IPS-20b (cell line): ENCODE measurements at regions not wholly inside any gene's neighbourhood (a gene's known extent, or its start where the extent isn't known, plus 50 kb on each side); places are given as distances from the start of the nearest gene placed in this dataset.

Source experiments
- H3K27ac ChIP-seq: one replicate; pipeline ENCODE4 v1.5.1; 2013; ENCODE audit warnings: low read length
- H3K27me3 ChIP-seq: 2 replicates; pipeline ENCODE4 v1.6.1; 2013; ENCODE audit warnings: mild to moderate bottlenecking, low read length, inconsistent platforms; ENCODE audit not compliant: insufficient read depth
- H3K36me3 ChIP-seq: 2 replicates; pipeline ENCODE4 v1.6.1; 2013; ENCODE audit warnings: low read depth, mild to moderate bottlenecking, inconsistent platforms, low read length, moderate library complexity; ENCODE audit not compliant: insufficient read depth
- H3K4me1 ChIP-seq: 2 replicates; pipeline ENCODE4 v1.6.1; 2013; ENCODE audit warnings: mild to moderate bottlenecking, control low read depth, inconsistent platforms, low read length, moderate library complexity; ENCODE audit not compliant: insufficient read depth
- H3K4me3 ChIP-seq: 2 replicates; pipeline ENCODE4 v1.5.1; 2013; ENCODE audit warnings: mild to moderate bottlenecking, low read length, inconsistent platforms
- H3K9ac ChIP-seq: 2 replicates; pipeline ENCODE4 v1.6.1; 2013; ENCODE audit warnings: low read depth, mild to moderate bottlenecking, inconsistent platforms, low read length, moderate library complexity
- H3K9me3 ChIP-seq: 2 replicates; pipeline ENCODE4 v1.6.1; 2013; ENCODE audit warnings: mild to moderate bottlenecking, low read depth, low read length, inconsistent platforms; ENCODE audit not compliant: insufficient read depth

DNA sequence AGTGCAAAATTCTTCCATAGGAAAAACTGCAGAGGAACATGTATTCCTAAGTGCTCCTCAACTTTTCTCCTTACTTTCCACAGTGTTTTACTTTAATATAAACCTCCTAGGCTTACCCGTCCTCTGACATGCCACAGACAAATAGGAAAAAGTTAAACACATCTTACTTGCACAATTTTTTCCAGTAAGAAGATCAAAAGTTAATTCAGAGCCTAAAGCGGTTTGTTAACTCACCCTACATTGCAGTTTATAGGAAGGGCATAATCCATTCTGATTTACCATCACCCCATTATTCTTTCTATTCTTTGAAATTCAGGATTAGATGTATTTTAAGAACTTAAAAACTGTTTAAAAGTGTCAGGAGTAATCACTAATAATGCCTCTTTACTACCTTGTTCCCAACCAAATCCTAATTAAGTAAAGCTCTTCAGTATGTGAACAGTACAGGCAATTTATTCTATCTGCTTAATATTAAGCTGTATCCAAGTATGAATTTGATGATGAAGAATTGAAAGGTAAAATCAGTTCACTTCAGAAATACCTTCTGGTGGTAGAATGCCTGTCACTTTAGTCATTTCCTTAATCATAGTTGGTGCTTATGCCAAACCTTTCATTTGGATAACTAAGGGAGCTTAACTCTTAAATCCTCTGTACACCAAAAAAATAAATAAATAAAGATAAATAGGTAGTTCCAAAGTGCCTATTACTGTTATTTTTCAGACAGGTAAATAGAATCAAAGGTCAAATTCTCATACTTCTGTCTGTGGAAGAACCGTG is 292.0 kb downstream of the ALDH8A1 start:
- no peaks in the 10 kb centered on the region for H3K36me3 ChIP-seq
- no peak overlapping the region for H3K4me3 ChIP-seq
- H3K9ac ChIP-seq: no peak overlapping the region
- H3K4me1 ChIP-seq: 0 out of 2 replicates have a peak, but pooled peaks cover 2% of the 10 kb centered on the region
- no peaks in the 10 kb centered on the region for H3K27me3 ChIP-seq
- no peak overlapping the region for H3K27ac ChIP-seq
- H3K9me3 ChIP-seq: no peaks in the 10 kb centered on the region

DNA sequence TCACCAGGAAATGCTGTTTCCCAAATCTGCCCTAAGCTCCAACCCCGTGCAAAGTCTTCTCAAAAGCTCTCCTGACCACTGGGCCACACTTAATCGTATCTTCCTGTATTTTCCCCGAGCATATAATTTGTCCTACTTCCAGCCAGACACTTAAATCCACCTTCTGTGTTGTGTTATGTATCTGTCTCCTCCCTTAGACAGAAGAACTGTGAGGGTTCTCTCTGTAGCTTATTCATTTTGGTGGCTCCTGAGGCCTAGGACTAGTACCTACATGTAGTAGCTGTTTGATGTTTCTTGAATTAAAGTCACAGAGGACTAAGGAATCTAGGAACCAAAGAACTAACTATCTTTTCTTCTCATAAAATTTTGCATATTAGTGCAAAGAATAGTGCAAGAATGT is 292.6 kb downstream of the ALDH8A1 start:
- Histone ChIP-seq H3K9ac (no peak overlapping the region), H3K4me1 (0 out of 2 replicates have a peak, but pooled peaks cover 2% of the 10 kb centered on the region), H3K36me3 (no peaks in the 10 kb centered on the region), H3K4me3 (no peak overlapping the region), H3K9me3 (no peaks in the 10 kb centered on the region), H3K27me3 (no peaks in the 10 kb centered on the region), H3K27ac (no peak overlapping the region)

GRCh38 chr6:134654751-134655150 is 295.1 kb downstream of the ALDH8A1 start:
- no peaks in the 10 kb centered on the region for H3K27me3 ChIP-seq
- H3K4me3 ChIP-seq: no peak overlapping the region
- H3K27ac ChIP-seq: no peak overlapping the region
- H3K9ac ChIP-seq: no peak overlapping the region
- 0 out of 2 replicates have a peak, but pooled peaks cover 2% of the 10 kb centered on the region for H3K4me1 ChIP-seq
- no peaks in the 10 kb centered on the region for H3K9me3 ChIP-seq
- no peaks in the 10 kb centered on the region for H3K36me3 ChIP-seq

GRCh38 chr6:134651519-134651918 is 298.4 kb downstream of the ALDH8A1 start:
- no peaks in the 10 kb centered on the region for H3K36me3 ChIP-seq
- no peak overlapping the region for H3K4me3 ChIP-seq
- H3K27me3 ChIP-seq: no peaks in the 10 kb centered on the region
- H3K9ac ChIP-seq: no peak overlapping the region
- H3K9me3 ChIP-seq: no peaks in the 10 kb centered on the region
- H3K27ac ChIP-seq: no peak overlapping the region
- no peaks in the 10 kb centered on the region for H3K4me1 ChIP-seq

GRCh38 chr6:134647861-134648260 is 302.0 kb downstream of the ALDH8A1 start:
- no peak overlapping the region for H3K4me3 ChIP-seq
- no peaks in the 10 kb centered on the region for H3K36me3 ChIP-seq
- H3K27ac ChIP-seq: no peak overlapping the region
- H3K4me1 ChIP-seq: no peaks in the 10 kb centered on the region
- H3K27me3 ChIP-seq: no peaks in the 10 kb centered on the region
- no peak overlapping the region for H3K9ac ChIP-seq
- H3K9me3 ChIP-seq: no peaks in the 10 kb centered on the region

DNA sequence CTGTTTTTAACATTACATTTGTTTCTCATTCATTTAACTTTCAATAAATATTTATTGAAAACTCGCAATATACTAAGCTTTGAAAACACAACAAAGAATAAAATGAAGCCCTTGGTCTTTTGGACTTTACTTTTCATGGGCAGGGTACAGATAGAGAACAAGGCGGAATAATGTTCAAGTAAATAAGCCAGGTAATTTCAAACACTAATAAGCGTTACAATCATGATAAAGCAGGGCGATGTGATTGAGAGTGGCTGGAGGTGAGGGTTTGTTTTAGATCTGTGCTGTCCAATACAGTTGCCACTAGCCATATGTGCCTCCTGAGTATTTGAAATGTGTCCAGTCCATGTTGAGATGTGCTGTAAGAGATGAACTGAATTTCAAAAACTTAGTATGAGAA is 307.1 kb downstream of the ALDH8A1 start:
- no peak overlapping the region for H3K27ac ChIP-seq

GRCh38 chr6:134642279-134642678 is 307.6 kb downstream of the ALDH8A1 start:
- no peak overlapping the region for H3K4me3 ChIP-seq
- no peak overlapping the region for H3K27ac ChIP-seq
- no peaks in the 10 kb centered on the region for H3K36me3 ChIP-seq
- no peaks in the 10 kb centered on the region for H3K9me3 ChIP-seq
- H3K9ac ChIP-seq: no peak overlapping the region
- peaks cover 11% of the 10 kb centered on the region for H3K4me1 ChIP-seq
- H3K27me3 ChIP-seq: no peaks in the 10 kb centered on the region

More for the DNA sequence above, 307.1 kb downstream of the ALDH8A1 start:
- Histone ChIP-seq H3K9me3 (no peaks in the 10 kb centered on the region), H3K4me3 (no peak overlapping the region), H3K36me3 (no peaks in the 10 kb centered on the region), H3K9ac (no peak overlapping the region), H3K27me3 (no peaks in the 10 kb centered on the region), H3K4me1 (peaks cover 6% of the 10 kb centered on the region)

GRCh38 chr6:134640975-134641429 is 308.9 kb downstream of the ALDH8A1 start:
- no peak overlapping the region for H3K27ac ChIP-seq
- H3K4me3 ChIP-seq: no peak overlapping the region
- peaks cover 11% of the 10 kb centered on the region for H3K4me1 ChIP-seq

DNA sequence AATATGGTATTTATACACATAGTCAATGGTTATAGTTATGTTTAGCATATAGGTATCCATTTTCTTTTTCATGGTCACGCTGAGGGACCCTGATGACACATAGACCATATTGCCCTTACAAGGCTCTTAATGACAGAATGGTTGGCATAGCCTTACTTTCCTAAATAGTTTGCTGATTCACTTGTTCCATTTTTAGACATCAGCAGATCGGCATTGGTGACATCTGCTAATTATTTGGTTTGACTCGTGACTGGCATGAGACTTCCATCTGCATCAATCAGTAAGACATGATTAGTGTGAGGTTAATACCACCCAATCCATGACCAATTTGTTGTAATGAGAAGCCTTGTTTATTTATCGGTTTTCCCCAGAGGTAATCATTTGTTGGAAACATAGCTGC is 309.7 kb downstream of the ALDH8A1 start:
- Histone ChIP-seq H3K27ac (no peak overlapping the region), H3K4me3 (no peak overlapping the region), H3K9me3 (no peaks in the 10 kb centered on the region), H3K9ac (no peak overlapping the region), H3K27me3 (no peaks in the 10 kb centered on the region), H3K4me1 (peaks cover 11% of the 10 kb centered on the region), H3K36me3 (no peaks in the 10 kb centered on the region)

More at GRCh38 chr6:134640975-134641429, 308.9 kb downstream of the ALDH8A1 start:
- H3K9me3 ChIP-seq: no peaks in the 10 kb centered on the region
- H3K9ac ChIP-seq: no peak overlapping the region
- no peaks in the 10 kb centered on the region for H3K36me3 ChIP-seq
- H3K27me3 ChIP-seq: no peaks in the 10 kb centered on the region

- no peaks in the 10 kb centered on the region for H3K27me3 ChIP-seq
- no peak overlapping the region for H3K27ac ChIP-seq
- H3K9ac ChIP-seq: no peak overlapping the region
- H3K4me3 ChIP-seq: no peak overlapping the region
- no peaks in the 10 kb centered on the region for H3K9me3 ChIP-seq
- peaks cover 11% of the 10 kb centered on the region for H3K4me1 ChIP-seq
- H3K36me3 ChIP-seq: no peaks in the 10 kb centered on the region
Measured at GRCh38 chr6:134637847-134638437, 312.0 kb downstream of the ALDH8A1 start.

DNA sequence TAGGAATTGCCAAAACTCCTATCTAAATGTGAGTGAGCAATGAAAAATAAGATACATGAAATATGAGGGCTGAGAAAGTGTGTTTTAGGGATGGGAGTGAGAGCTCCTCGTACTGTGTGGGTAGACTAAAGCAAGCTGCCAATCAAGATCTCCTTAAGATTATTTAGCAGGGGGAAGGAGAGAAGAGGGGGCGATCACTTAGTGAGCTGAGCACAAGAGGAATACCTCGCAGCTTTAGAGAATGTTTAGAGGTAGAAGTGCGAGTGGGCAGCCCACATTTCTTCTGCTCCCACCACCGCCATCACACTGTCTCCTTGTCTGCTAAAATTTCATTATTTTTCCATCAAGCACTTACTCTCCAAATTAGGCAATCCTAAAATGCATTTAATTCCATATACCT is 312.6 kb downstream of the ALDH8A1 start:
- Histone ChIP-seq H3K27ac (no peak overlapping the region), H3K4me1 (peaks cover 11% of the 10 kb centered on the region), H3K9ac (no peak overlapping the region), H3K4me3 (no peak overlapping the region), H3K27me3 (no peaks in the 10 kb centered on the region), H3K9me3 (no peaks in the 10 kb centered on the region), H3K36me3 (no peaks in the 10 kb centered on the region)

GRCh38 chr6:134636186-134636799 is 313.6 kb downstream of the ALDH8A1 start:
- Histone ChIP-seq H3K27me3 (no peaks in the 10 kb centered on the region), H3K4me1 (peaks cover 11% of the 10 kb centered on the region)

More at GRCh38 chr6:134636186-134636799, 313.6 kb downstream of the ALDH8A1 start:
- H3K27ac ChIP-seq: no peak overlapping the region
- H3K9me3 ChIP-seq: no peaks in the 10 kb centered on the region
- no peak overlapping the region for H3K9ac ChIP-seq
- H3K36me3 ChIP-seq: no peaks in the 10 kb centered on the region
- no peak overlapping the region for H3K4me3 ChIP-seq
